PC-3 (cell line): ENCODE measurements at regions not wholly inside any gene's neighbourhood (a gene's known extent, or its start where the extent isn't known, plus 50 kb on each side); places are given as distances from the start of the nearest gene placed in this dataset.

Source experiments
- ATAC-seq: fragments of 200-7000 bp; cut with Tn5 transposase; 2 replicates; pipeline ENCODE4 v1.9.1; 2020; ENCODE audit warnings: mild to moderate bottlenecking, moderate library complexity
- BruUV-seq: library from RNA; stranded (reverse); fragments of 400-500 nt; replicated peaks from 2 replicates; lab custom pipeline; 2021; lab: Mats Ljungman, UMichigan
- CTCF ChIA-PET: fragments of 300-600 bp; sonication (Branson Sonifier 250); formaldehyde crosslinking; loops from one replicate; lab custom pipeline; 2022; ENCODE audit warnings: antibody characterized with exemption; lab: Charles Lee
- POLR2A ChIA-PET: fragments of 300-600 bp; sonication (Branson Sonifier 250); formaldehyde crosslinking; loops from one replicate; lab custom pipeline; 2022; ENCODE audit warnings: antibody characterized with exemption; ENCODE audit not compliant: unreplicated experiment; lab: Charles Lee
- DNase-seq: peaks from one replicate; pipeline ENCODE4 v3.0.0-alpha.2; 2015
- H2AFZ ChIP-seq: fragments of 300-600 bp; sonication (generic); 2 replicates; pipeline ENCODE4 v1.6.0; 2016; ENCODE audit warnings: antibody characterized with exemption, low read length
- H3F3A ChIP-seq: fragments of 300-600 bp; sonication (generic); one replicate; pipeline ENCODE4 v1.6.0; 2017; ENCODE audit warnings: antibody characterized with exemption, low read length, control low read depth, mild to moderate bottlenecking; ENCODE audit not compliant: unreplicated experiment
- H3K27ac ChIP-seq: fragments of 300-600 bp; sonication (generic); 2 replicates; pipeline ENCODE4 v1.5.1; 2016; ENCODE audit warnings: mild to moderate bottlenecking, low read length
- H3K27me3 ChIP-seq: fragments of 300-600 bp; sonication (generic); 2 replicates; pipeline ENCODE4 v1.6.1; 2016; ENCODE audit warnings: low read length, mixed read lengths
- H3K36me3 ChIP-seq: fragments of 300-600 bp; sonication (generic); 2 replicates; pipeline ENCODE4 v1.6.1; 2016; ENCODE audit warnings: low read depth, mixed run types, low read length, mixed read lengths
- H3K4me1 ChIP-seq: fragments of 300-600 bp; sonication (generic); 2 replicates; pipeline ENCODE4 v1.5.1; 2016; ENCODE audit warnings: low read length; ENCODE audit not compliant: insufficient read depth
- H3K4me2 ChIP-seq: fragments of 300-600 bp; sonication (generic); 2 replicates; pipeline ENCODE4 v1.6.0; 2016; ENCODE audit warnings: low read length
- H3K4me3 ChIP-seq: fragments of 300-600 bp; sonication (generic); 2 replicates; pipeline ENCODE4 v1.5.1; 2016; ENCODE audit warnings: mild to moderate bottlenecking, low read length, mixed read lengths
- H3K79me2 ChIP-seq: fragments of 300-600 bp; sonication (generic); 2 replicates; pipeline ENCODE4 v1.6.1; 2017; ENCODE audit warnings: low read length, mixed read lengths
- H3K9ac ChIP-seq: fragments of 300-600 bp; sonication (generic); 2 replicates; pipeline ENCODE4 v1.6.0; 2016; ENCODE audit warnings: mild to moderate bottlenecking, low read length
- H3K9me2 ChIP-seq: fragments of 300-600 bp; sonication (generic); replicated peaks from 2 replicates; pipeline ENCODE4 v1.6.1; 2016; ENCODE audit warnings: mixed run types, low read length, mixed read lengths
- H3K9me3 ChIP-seq: fragments of 300-600 bp; sonication (generic); 2 replicates; pipeline ENCODE4 v1.6.1; 2016; ENCODE audit warnings: low read length, mixed read lengths
- H4K20me1 ChIP-seq: fragments of 300-600 bp; sonication (generic); 2 replicates; pipeline ENCODE4 v1.6.1; 2016; ENCODE audit warnings: low read length, mixed read lengths
- EZH2 ChIP-seq: fragments of 300-600 bp; sonication (generic); IDR thresholded peaks from one replicate; pipeline ENCODE4 v1.6.1; 2017; ENCODE audit warnings: antibody characterized with exemption, mild to moderate bottlenecking, low read length; ENCODE audit not compliant: unreplicated experiment
- EZH2phosphoT487 ChIP-seq: fragments of 300-600 bp; sonication (generic); IDR thresholded peaks from 2 replicates; pipeline ENCODE4 v1.6.1; 2018; ENCODE audit warnings: mild to moderate bottlenecking, antibody characterized with exemption, low read length, borderline replicate concordance
- intact Hi-C: fragments of 100-400 bp; cut with micrococcal nuclease; formaldehyde crosslinking; loops from 2 replicates; pipeline ENCODE4 v1.9.0; 2023
- TF ChIP-seq, protein P1 (sequence below): fragments of 300-600 bp; sonication (generic); conservative IDR thresholded peaks from 2 replicates; pipeline ENCODE4 v1.5.1; 2017; ENCODE audit warnings: antibody characterized with exemption, low read depth, mild to moderate bottlenecking, low read length

- H3K9me3 ChIP-seq, result no peaks in the 10 kb centered on the region
- peaks cover 22% of the 10 kb centered on the region for H3K4me1 ChIP-seq
- ATAC-seq (no peak), DNase-seq (no peak)
- ChIA-PET POLR2A (interaction anchor here (0.5 kb wide), 1 partner anchor 112 kb away, joined by 3 read pairs; no protein-coding TSS in a partner anchor), CTCF (no interaction called here)
- H3K9me2 ChIP-seq, result no peaks in the 10 kb centered on the region
- intact Hi-C loops, result no loop called here
- H3K79me2 ChIP-seq, result no peaks in the 10 kb centered on the region
- H3K9ac ChIP-seq, result no peak overlapping the region
- H3K36me3 ChIP-seq, result no peaks in the 10 kb centered on the region
- no peak overlapping the region for H3K27ac ChIP-seq
- no peak overlapping the region for H3K4me3 ChIP-seq
- H4K20me1 ChIP-seq, result no peaks in the 10 kb centered on the region
- H3F3A ChIP-seq, result no peaks in the 10 kb centered on the region
- no peak for TF ChIP-seq EZH2
- TF ChIP-seq, protein P1, sequence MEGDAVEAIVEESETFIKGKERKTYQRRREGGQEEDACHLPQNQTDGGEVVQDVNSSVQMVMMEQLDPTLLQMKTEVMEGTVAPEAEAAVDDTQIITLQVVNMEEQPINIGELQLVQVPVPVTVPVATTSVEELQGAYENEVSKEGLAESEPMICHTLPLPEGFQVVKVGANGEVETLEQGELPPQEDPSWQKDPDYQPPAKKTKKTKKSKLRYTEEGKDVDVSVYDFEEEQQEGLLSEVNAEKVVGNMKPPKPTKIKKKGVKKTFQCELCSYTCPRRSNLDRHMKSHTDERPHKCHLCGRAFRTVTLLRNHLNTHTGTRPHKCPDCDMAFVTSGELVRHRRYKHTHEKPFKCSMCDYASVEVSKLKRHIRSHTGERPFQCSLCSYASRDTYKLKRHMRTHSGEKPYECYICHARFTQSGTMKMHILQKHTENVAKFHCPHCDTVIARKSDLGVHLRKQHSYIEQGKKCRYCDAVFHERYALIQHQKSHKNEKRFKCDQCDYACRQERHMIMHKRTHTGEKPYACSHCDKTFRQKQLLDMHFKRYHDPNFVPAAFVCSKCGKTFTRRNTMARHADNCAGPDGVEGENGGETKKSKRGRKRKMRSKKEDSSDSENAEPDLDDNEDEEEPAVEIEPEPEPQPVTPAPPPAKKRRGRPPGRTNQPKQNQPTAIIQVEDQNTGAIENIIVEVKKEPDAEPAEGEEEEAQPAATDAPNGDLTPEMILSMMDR, result no peak
- no peak for TF ChIP-seq EZH2phosphoT487
- no peaks in the 10 kb centered on the region for H3K27me3 ChIP-seq
- H2AFZ ChIP-seq, result no peak overlapping the region
- no TSS peak for BruUV-seq
- H3K4me2 ChIP-seq, result no peak overlapping the region
These were observed 832.3 kb upstream of the ID2 start for GRCh38 chr2:7849531-7849930.

DNA sequence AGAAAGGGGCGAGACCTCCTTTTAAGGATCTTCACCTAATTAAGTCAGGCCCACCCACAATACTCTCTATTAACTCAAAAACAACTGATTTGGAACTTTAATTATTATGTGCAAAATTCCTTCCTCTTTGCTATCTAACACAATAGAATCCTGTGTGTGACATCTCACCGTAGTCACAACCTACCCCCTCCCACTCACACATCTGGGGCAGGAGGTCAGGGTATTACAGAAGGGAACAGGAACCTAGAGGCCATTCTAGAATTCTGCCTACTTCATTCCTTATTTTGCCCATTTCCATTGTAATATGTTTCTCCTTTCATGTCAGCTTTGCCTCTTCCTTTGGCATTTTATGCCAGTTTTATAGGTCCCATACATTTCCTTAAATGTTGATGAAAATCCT lies 829.3 kb upstream of the ID2 start:
- Histone ChIP-seq H3K9me2 (no peaks in the 10 kb centered on the region), H3K9ac (no peak overlapping the region), H3K79me2 (no peaks in the 10 kb centered on the region), H3K4me3 (no peak overlapping the region), H3K9me3 (no peaks in the 10 kb centered on the region), H2AFZ (no peak overlapping the region), H3F3A (no peaks in the 10 kb centered on the region), H3K36me3 (no peaks in the 10 kb centered on the region), H3K4me1 (peaks cover 10% of the 10 kb centered on the region), H3K27ac (no peak overlapping the region), H3K27me3 (no peaks in the 10 kb centered on the region), H3K4me2 (no peak overlapping the region), H4K20me1 (no peaks in the 10 kb centered on the region)
- no TSS peak for BruUV-seq
- TF ChIP-seq, protein P1, result no peak
- TF ChIP-seq EZH2phosphoT487, result no peak
- no peak for TF ChIP-seq EZH2
- intact Hi-C loops, result no loop called here
- ATAC-seq, result no peak
- ChIA-PET POLR2A (no interaction called here), CTCF (no interaction called here)
- no peak for DNase-seq

DNA sequence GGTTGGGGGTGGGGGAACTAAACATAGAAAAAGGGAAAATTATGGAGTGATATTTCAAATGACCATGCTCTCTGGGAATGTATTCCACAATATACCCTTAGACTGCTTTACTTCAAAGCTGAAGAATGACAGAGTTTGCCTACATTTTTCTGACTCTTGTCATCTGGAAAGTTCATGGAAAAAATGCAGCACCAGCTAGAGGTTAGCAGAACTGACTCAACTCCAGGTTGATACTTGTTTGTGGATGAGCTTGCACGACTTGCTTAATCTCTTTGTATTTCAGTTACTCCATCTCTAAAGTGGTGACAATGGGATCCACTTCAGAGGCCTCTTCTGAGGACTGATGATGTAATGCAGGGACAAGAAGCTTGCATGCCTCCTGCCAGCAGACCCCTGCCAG lies 824.0 kb upstream of the ID2 start:
- H3K79me2 ChIP-seq, result no peaks in the 10 kb centered on the region
- H2AFZ ChIP-seq, result no peak overlapping the region
- no peaks in the 10 kb centered on the region for H3K9me3 ChIP-seq
- no TSS peak for BruUV-seq
- TF ChIP-seq EZH2 (no peak), EZH2phosphoT487 (no peak)
- TF ChIP-seq, protein P1, result no peak
- H3K9ac ChIP-seq, result no peak overlapping the region
- no peak overlapping the region for H3K4me2 ChIP-seq
- H3K36me3 ChIP-seq, result no peaks in the 10 kb centered on the region
- H3K4me3 ChIP-seq, result no peak overlapping the region
- ChIA-PET CTCF (no interaction called here), POLR2A (no interaction called here)
- H4K20me1 ChIP-seq, result no peaks in the 10 kb centered on the region
- H3K27me3 ChIP-seq, result no peaks in the 10 kb centered on the region
- no peaks in the 10 kb centered on the region for H3F3A ChIP-seq
- DNase-seq (peak; percentile 22), ATAC-seq (no peak)
- intact Hi-C loops, result no loop called here
- no peak overlapping the region for H3K27ac ChIP-seq
- peaks cover 10% of the 10 kb centered on the region; the same call in 1 of the 2 replicates for H3K4me1 ChIP-seq
- no peaks in the 10 kb centered on the region for H3K9me2 ChIP-seq
